ENCODE measurements at regions not wholly inside any gene's neighbourhood (a gene's known extent, or its start where the extent isn't known, plus 50 kb on each side); places are given as distances from the start of the nearest gene placed in this dataset.
"Not testable (repeated sequence)": the region's sequence is repeated elsewhere in the genome, so short reads cannot be mapped to it uniquely, and the experiment has no call there.

DNA sequence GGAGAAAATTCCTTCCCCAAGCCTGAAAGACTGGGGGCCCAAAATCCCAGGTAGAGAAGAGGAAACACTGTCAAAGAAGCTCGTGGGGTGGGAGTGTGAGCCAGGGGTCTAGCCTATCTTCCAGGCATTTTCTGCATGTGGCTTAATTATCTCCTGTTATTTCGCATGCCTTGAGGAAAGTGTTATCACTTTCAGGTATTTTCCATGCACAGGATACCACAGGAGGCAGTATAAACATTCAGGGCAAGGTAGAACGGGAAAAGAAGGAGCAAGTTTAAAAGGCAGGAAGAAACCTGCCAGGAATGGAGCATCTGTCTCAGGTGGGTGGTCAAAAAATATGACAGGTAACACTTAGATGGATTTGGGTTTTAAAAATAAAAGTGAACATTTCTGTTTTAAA, 575.3 kb upstream of the ZNF385D start:
- DNase-seq = no peak

- no peak for DNase-seq
Measured at GRCh38 chr3:22334996-22335395, 584.0 kb upstream of the ZNF385D start.

DNA sequence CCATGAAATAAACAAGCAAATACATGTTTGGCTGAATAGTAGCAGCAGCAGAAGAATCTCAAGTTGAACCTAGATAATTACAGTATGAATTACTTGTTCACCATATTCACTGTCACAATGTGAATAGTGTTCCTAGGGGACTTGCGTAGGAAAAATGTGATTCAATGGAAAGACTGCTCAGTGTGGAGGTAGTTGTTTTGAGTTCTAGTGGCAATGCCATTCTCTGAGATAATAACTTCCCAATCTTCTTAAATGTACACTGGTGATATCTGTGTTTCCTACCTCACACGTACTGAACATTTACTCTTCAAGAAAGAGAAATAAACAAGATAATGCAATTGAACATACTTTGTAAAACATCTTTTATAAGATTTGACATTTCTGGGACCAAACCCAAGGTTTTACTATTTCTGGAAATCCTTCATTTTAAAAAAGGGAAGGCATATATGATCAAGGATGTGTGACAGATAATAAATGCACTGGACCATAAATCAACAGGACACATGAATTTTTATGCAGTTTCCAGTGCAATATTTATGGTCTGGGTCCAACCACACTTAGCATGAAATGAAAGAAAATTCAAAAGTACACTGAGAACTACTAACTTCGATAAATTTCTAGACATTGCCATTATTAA, 598.3 kb upstream of the ZNF385D start:
- DNase-seq = no peak

- no peak for DNase-seq
Measured at GRCh38 chr3:22351806-22352205, 600.8 kb upstream of the ZNF385D start.

DNA sequence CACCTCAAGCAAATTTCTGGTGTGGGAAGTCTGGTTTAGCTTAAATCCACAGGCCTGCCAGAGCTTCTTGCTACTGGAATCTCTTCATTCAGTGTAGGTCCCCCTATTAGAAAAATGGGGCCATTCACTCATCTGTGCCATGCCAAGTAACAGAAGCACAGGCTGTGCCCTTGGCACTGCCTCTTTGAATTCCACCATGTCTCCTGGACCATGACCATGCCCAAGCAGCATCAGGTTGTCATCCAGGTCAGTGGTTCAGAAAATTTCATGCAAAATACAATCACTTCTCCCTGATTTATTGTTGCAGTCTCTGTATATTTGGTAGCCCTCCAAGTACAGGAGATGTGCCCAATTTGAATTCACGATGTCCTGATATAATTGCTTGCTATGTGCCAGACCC, 602.1 kb upstream of the ZNF385D start:
- no peak for DNase-seq

- no peak for DNase-seq
Measured at GRCh38 chr3:22358334-22358733, 607.3 kb upstream of the ZNF385D start.

DNA sequence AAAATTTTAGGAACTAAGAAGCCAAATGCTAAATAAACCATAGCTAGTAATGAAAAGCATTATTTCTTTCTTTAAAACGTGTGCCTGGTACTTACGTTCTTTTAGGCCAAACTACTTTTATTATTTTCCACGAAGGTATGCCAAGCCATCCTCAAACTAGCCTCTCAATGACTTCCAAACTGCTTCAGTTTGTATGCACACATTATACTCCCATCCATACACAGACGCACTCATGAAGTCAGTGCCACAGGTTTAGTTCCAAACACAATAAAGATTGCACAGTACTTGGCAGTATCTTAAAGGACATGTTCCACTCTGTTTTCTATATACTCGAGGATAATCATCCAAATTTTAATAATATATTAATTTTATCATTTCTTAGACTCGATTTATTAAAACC, 609.2 kb upstream of the ZNF385D start:
- DNase-seq = peak; percentile 58

GRCh38 chr3:22360970-22361369, 610.0 kb upstream of the ZNF385D start:
- peak; percentile 58 for DNase-seq

- DNase-seq = peak; percentile 30
Measured at GRCh38 chr3:22361521-22361920, 610.5 kb upstream of the ZNF385D start.

- no peak for DNase-seq
Measured at GRCh38 chr3:22364851-22365250, 613.8 kb upstream of the ZNF385D start.

DNA sequence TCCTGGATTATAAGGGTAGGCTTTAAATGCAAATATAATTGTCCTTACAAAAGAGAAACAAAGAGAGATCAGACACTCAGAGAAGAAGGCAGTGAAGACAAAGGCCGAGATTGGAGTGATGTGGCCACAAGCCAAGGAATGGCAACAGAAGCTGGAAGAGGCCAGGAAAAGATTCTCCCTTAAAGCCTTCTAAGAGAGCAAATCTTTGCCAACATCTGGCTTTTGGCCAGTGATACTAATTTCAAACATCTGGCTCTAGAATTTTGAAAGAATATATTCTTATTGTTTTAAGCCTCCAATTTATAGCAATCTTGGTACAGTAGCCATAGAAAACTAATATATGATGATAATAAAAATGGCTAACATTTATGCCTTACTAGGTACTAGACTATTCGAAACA, 615.8 kb upstream of the ZNF385D start:
- DNase-seq = no peak

DNA sequence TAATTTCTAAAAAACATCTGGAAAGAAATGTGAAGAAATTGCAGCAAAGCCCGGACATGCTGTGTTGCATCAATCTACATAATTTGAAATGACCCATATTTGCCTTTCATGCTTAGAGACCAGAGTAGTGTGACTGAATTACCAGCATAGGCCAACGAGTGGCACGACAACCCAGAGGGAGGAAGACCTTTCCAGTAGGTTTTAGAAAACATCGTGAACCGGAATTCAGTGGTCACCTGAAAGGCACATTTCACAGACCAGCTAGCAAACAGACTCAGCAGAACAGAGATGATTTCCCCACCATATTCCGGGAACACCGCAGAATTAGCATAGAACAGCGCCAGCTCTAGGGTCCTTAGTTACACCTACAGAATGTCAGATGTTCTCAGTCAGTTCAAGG, 620.0 kb upstream of the ZNF385D start:
- no peak for DNase-seq

- DNase-seq = no peak
Measured at GRCh38 chr3:22371607-22372291, 620.7 kb upstream of the ZNF385D start.

DNA sequence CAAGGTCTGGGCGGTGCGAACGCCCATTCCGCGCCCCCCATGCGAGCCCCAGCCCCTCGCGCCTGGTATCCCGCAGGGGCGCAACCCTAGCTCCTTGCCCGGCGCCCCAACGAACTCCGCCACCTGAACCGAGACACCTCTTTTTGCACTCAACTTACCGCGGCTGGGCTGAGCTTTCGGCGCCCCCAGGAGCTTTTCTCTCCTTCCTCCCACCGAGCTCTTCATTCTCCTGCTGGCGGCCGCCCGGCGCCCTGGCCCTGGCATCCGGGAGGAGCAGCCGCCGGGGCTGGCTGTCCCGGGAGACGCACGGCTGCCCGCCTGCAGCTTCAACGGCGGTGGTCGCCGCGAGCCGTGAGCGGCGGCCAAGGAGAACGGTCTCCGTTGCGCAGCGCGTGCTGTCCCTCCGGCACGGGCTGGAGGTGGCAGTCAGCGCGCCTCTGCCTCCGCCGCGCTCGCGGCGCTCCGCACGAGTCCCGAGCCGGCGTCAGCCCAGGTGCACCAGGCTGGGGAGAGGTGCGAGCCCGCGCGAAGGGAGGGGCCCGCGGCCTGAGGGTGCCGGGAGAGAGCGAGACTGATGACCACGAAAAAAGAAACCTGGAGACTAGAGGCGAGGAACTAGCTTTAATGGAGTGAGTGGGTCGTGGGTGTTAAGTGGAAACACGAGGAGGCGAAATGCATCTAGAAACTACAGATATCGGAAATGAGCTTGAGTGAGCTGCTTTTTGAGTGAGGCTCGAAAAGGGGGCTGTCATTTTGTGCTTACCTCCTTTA, 621.5 kb upstream of the ZNF385D start:
- DNase-seq = peak; percentile 49

DNA sequence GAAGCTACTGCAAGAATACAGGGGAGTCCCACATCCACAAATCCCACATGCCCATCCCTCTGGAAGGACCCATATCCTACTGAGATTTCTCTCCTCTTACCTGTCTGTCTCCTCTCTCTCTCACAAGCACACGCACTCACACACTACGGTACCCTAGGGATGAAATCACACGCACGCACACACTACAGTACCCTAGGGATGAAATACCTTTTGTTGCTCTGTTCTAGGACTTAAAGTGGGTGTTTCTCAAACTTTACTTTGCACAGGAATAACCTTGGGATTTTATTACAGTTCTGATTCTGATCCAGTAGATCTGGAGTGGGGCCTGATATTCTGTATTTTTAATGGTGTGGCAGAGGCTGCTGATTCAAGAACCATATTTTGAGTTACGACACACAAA, 622.2 kb upstream of the ZNF385D start:
- no peak for DNase-seq

DNA sequence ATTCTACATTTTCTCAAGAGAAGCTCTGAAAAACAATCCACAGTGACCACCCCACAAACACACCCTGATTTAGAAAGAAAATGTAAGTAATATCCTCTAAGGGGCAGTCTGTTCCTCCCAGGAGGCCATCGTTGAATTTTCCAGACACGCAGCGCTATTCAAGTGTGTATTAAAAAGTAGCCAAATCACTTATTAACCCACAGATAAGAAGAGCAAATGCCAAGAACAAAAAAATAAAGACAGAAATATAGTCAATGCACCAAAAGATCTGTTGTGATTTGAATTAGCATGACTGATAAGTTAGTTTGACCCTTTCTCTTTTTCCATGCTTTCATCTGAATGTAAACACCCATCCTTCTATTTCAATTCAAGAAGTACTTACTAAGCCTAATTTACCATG, 622.8 kb upstream of the ZNF385D start:
- DNase-seq = no peak

DNA sequence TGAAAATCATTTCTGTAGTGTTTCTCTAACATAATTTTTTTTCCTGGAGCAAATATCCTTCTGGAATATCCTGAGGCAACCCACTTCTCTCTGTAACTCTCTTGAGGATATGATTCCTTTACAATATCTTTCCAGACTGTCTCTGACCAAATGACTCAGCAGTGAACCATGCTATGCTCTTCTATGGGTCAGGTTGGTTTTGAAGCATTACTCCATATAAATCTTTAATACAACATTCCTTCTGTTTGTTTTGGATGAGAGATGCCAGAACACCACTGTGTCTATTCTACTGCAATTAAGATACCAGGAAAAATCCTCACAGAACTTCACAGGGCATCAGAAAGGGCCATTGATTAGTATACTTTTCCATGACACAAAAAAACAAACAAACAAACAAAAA, 626.4 kb upstream of the ZNF385D start:
- no peak for DNase-seq

DNA sequence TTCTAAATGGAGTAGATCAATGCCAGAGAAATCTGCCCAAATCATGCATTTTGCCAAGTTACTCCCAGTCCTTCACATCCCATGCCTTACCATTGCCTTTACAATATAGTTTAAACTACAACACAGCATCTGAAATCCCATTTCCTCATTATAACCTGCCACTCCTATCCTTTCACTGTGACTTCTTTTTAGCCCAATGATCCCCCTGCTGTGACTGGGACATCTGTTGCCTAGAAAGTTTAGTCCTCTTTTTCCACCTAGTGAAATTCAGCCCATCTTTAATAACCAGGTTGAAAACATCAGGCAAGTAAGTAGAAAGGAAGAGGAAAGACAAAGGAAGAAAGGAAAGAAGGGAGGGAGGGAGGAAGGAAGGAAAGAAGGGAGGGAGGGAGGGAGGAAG, 627.9 kb upstream of the ZNF385D start:
- no peak for DNase-seq

- no peak for DNase-seq
Measured at GRCh38 chr3:22380253-22380652, 629.2 kb upstream of the ZNF385D start.

GRCh38 chr3:22381564-22381963, 630.6 kb upstream of the ZNF385D start:
- DNase-seq = not testable (repeated sequence)

GRCh38 chr3:22383285-22383684, 632.3 kb upstream of the ZNF385D start:
- DNase-seq = no peak

- no peak for DNase-seq
Measured at GRCh38 chr3:22386107-22386506, 635.1 kb upstream of the ZNF385D start.

- no peak for DNase-seq
Measured at GRCh38 chr3:22392286-22392685, 641.3 kb upstream of the ZNF385D start.

DNA sequence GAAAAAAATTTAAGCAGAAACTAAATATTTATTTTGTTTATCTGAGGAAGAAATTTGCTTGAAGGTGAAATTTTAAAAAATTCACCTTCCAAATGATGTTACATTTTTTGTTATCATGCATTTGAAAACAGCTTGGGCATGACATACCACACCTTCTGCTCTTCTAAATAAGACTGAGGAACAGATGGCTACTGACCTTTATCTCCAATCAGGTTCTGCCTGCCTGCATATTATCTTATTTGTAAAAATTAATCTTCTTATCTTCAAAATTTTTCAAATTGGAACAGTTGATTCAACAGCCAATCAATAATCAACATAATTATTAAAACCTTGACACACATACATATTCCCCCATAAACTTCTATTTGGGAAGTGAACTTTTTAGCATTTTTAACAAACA, 641.8 kb upstream of the ZNF385D start:
- DNase-seq = no peak

All from hindlimb muscle (tissue), 1 donor.